Coronary artery (tissue), 2 donors: ENCODE measurements at regions not wholly inside any gene's neighbourhood (a gene's known extent, or its start where the extent isn't known, plus 50 kb on each side); places are given as distances from the start of the nearest gene placed in this dataset.

ENCODE experiments used
- DNase-seq: peaks from one replicate; pipeline ENCODE4 v3.0.0-alpha.2; 2017; ENCODE audit warnings: low spot score
- H3K27ac ChIP-seq, 2 donors: fragments of 200-600 bp; sonication (generic); one replicate each; pipeline ENCODE4 v1.5.1; 2016 to 2019
- H3K4me3 ChIP-seq: fragments of 200-600 bp; sonication (generic); 2 replicates; pipeline ENCODE4 v1.5.1; 2016; ENCODE audit warnings: mild to moderate bottlenecking, moderate library complexity
- TF ChIP-seq, protein P1 (sequence below): fragments of 200-600 bp; sonication (generic); IDR thresholded peaks from one replicate; pipeline ENCODE4 v1.5.1; 2019; ENCODE audit warnings: antibody characterized with exemption

DNA sequence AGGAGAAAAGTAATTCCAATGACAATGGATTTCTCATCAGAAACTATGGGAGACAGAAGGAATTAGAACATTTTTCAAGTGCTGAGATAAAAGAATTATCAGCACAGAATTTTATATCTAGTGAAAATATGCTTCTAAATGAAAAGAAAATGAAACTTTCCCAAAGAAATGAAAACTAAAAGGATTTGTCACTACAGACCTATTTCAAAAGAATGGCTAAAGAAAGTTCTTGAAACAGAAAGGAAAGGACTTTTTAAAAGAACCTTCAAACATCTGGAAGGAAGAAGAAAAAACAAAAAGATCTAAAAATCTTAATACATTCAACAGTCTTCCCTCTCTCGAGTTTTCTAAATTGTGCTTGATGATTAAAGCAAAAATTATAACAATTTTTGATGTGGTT, 255.4 kb downstream of the FAM76B start:
- TF ChIP-seq, protein P1, sequence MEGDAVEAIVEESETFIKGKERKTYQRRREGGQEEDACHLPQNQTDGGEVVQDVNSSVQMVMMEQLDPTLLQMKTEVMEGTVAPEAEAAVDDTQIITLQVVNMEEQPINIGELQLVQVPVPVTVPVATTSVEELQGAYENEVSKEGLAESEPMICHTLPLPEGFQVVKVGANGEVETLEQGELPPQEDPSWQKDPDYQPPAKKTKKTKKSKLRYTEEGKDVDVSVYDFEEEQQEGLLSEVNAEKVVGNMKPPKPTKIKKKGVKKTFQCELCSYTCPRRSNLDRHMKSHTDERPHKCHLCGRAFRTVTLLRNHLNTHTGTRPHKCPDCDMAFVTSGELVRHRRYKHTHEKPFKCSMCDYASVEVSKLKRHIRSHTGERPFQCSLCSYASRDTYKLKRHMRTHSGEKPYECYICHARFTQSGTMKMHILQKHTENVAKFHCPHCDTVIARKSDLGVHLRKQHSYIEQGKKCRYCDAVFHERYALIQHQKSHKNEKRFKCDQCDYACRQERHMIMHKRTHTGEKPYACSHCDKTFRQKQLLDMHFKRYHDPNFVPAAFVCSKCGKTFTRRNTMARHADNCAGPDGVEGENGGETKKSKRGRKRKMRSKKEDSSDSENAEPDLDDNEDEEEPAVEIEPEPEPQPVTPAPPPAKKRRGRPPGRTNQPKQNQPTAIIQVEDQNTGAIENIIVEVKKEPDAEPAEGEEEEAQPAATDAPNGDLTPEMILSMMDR = no peak
- Histone ChIP-seq H3K27ac (no peak overlapping the region), H3K4me3 (no peak overlapping the region)
- no peak for DNase-seq

DNA sequence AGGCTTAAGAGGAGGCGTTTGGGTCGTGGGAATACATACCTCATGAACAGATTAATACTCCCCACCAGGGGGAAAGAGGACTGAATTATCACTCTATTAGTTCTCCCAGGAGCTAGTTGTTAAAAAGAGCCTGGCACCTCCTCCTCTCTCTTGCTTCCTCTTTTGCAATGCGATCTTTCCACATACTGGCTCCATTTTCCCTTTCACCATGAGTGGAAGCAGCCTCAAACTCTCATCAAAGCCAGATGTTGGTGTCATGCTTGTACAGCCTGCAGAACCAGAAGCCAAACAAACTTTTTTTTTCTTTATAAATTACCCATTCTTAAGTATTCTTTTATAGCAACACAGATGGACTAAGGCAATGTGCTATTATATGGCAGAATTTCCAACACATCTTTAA, 258.5 kb downstream of the FAM76B start:
- TF ChIP-seq, protein P1 = no peak
- DNase-seq = no peak
- no peak overlapping the region for H3K27ac ChIP-seq
- H3K4me3 ChIP-seq = no peak overlapping the region

DNA sequence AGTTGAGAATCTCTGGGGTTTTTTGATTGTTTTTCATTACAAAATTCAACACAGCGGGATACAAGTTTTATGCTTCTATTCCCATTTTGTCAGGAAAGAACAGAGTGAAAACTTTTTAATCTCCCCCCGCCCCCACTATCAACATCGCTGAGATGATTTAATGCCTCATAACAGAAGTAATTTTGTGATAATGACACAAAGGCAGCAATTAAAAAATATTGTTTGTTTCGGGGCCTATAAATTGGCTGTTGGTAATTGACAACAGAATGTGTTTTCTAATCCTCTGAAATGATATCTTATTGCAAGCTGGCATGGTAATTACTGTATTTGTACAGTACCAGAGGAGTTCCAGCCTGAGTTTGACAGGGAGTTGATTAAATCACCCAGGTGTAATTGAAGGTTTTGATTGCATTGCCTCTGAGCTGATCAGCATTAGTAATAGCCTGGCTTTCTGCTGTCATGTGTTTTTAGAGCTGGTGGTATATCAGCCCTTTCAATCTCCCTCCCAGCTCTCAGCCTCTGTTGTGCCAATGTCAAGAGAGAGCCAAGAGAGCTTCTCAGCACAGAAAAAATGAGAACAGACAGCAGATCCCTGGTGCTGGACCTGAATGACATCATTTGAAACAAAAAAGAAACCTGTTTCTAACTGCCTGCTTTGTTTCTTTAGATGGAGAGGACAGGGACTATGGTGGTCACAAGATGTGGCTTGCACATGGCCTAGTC, 265.1 kb downstream of the FAM76B start:
- TF ChIP-seq, protein P1 = no peak
- no peak for DNase-seq
- H3K4me3 ChIP-seq = no peak overlapping the region
- H3K27ac ChIP-seq = no peak overlapping the region

DNA sequence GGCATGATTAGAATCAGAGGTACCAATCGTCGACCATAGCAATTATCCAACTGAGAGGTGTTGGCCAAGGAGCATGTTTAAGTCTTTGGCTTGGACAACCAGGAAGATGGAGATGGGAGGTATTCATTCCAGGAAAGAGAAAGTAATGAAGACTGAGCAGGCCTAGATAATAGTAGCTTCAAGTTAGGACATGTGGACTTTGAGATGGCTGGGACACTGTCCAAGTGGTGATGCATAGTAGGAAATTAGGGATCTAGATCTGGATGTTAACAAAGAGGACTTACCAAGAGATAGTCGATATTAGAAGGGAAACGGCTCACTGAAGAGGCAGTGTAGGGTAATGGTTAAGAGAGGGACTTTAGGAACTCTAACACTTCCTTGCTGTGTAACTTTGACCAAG, 266.7 kb downstream of the FAM76B start:
- TF ChIP-seq, protein P1 = no peak
- no peak for DNase-seq
- Histone ChIP-seq H3K27ac (no peak overlapping the region), H3K4me3 (no peak overlapping the region)

DNA sequence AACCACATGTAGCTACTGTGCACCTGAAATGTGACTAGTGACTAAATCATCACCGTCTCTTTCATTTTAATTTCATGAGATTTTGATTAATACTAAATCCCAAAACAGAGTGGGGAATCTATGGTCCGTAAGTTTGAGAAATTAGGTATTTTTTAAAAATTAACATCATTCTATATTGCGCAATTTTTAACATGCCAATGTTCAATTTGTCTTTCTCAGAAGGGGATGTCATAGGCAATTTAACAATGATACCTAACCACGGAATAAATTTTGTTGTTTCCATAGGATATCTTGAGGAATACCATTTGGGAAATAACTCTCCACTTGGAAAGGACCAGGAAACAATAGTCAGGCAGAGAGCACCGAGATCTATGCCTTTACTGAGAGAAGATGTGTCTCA, 267.7 kb downstream of the FAM76B start:
- Histone ChIP-seq H3K27ac (no peak overlapping the region), H3K4me3 (no peak overlapping the region)
- DNase-seq = no peak
- TF ChIP-seq, protein P1 = no peak

DNA sequence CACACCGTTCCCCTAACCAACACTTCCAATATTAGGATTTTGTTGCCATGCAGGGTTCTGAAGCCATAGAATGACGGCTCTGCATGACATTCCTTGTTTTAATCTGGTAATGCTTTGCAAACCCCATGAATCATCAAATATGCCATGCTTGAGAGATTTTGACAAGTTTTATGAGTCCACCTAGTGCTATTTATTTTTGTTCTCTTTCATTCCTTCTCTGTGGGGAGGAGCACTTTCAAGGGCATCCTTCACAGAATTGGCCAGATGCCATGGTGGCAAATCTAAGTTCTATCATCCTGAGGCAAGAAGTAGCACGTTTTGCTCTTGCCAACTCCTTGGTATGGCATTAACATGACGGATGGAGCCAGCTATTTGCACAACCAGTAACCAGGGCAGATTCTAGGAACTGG, 268.4 kb downstream of the FAM76B start:
- H3K4me3 ChIP-seq = no peak overlapping the region
- TF ChIP-seq, protein P1 = no peak
- no peak overlapping the region for H3K27ac ChIP-seq
- DNase-seq = no peak

DNA sequence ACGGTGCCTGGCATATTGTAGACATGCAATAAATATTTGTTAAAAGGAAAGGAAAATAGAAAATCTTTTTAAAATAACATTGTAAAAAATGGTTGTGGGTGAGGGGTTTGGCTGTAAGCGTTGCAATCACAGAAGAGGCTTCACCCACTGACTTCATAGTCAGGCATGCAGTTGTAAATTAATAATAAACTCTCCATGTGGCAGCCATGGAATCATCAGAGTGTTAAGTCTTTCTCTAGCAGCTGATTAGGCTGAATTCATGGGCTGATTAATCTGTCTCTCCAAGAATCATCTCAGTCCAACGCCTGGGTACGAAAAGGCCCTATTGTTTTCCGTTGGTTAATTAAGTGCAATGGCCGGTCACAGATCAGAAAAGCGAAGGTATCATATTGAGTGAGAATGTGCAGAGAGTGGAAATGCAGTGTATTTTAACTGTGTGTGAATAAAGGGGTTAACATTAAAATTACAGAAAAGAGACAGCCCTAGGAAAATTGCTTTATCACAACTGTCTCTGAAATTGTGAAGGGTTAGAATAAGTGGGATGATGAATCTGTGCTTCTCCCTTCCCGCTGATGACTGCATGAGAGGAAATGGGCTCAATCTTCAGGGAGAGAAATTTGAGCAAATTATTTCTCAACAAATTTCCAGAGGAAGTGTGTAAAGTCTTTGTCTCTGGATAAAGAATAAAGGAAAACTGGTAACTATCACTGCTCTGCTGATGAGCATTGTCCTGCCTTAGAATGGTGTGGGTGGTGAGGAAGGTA, 269.0 kb downstream of the FAM76B start:
- TF ChIP-seq, protein P1 = no peak
- Histone ChIP-seq H3K4me3 (no peak overlapping the region), H3K27ac (no peak overlapping the region)
- no peak for DNase-seq
